Keratinocyte (primary cell): ENCODE measurements at regions not wholly inside any gene's neighbourhood (a gene's known extent, or its start where the extent isn't known, plus 50 kb on each side); places are given as distances from the start of the nearest gene placed in this dataset.

Source experiments
- EZH2 ChIP-seq: IDR thresholded peaks from one replicate; pipeline ENCODE4 v1.6.1; 2012; ENCODE audit warnings: inconsistent platforms, mild to moderate bottlenecking, low read length, moderate library complexity
- TF ChIP-seq, protein P1 (sequence below), 3 experiments: IDR thresholded peaks in 1 of 3; conservative IDR thresholded peaks in 1 of 3; optimal IDR thresholded peaks in 1 of 3; 2 replicates in 2 of 3; 3 replicates in 1 of 3; pipeline versions ENCODE3 to v1.5.1; 2011; ENCODE audit warnings: low read length in 3 of 3, mild to moderate bottlenecking in 3 of 3, moderate library complexity in 2 of 3, control low read depth in 1 of 3, inconsistent platforms in 1 of 3; ENCODE audit not compliant: insufficient read depth in 2 of 3; ENCODE audit errors: extremely low read depth in 1 of 3

DNA sequence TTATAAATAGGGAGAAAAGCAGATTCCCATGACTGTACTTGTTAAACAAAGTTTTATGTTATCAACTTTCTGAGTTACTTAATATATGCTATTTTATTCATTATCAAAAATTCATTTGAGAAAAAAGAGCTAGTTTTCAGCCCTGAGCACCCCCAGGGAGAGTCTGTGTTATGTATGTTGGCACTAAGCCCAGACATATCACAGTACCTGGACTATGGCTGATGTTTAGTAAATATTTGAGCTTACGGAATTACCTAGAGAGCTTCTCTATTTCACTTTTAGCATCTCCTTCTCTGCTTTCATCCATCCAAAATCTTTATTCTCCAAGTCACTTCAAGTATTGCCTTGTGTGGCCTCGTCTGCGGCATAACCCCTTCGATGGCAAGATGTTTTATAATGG lies 225.9 kb upstream of the PCSK5 start:
- TF ChIP-seq, protein P1, sequence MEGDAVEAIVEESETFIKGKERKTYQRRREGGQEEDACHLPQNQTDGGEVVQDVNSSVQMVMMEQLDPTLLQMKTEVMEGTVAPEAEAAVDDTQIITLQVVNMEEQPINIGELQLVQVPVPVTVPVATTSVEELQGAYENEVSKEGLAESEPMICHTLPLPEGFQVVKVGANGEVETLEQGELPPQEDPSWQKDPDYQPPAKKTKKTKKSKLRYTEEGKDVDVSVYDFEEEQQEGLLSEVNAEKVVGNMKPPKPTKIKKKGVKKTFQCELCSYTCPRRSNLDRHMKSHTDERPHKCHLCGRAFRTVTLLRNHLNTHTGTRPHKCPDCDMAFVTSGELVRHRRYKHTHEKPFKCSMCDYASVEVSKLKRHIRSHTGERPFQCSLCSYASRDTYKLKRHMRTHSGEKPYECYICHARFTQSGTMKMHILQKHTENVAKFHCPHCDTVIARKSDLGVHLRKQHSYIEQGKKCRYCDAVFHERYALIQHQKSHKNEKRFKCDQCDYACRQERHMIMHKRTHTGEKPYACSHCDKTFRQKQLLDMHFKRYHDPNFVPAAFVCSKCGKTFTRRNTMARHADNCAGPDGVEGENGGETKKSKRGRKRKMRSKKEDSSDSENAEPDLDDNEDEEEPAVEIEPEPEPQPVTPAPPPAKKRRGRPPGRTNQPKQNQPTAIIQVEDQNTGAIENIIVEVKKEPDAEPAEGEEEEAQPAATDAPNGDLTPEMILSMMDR (optimal IDR thresholded peaks at IDR 0.05 in 1 of 3, IDR thresholded peaks at IDR 0.05 in 1 of 3, conservative IDR thresholded peaks at IDR 0.05 in 1 of 3; ENCODE audit: extremely low read depth in 1 of 3, insufficient read depth in 2 of 3, low read length in 3 of 3): no peak
- TF ChIP-seq EZH2: no peak
